HL-60 (cell line): ENCODE measurements at regions not wholly inside any gene's neighbourhood (a gene's known extent, or its start where the extent isn't known, plus 50 kb on each side); places are given as distances from the start of the nearest gene placed in this dataset.

Experiments
- DNase-seq, 2 experiments: peaks; one replicate each; pipeline ENCODE4 v3.0.0-alpha.2; 2010 to 2020; ENCODE audit warnings: low read depth in 1 of 2, low spot score in 1 of 2
- H3K27ac ChIP-seq: fragments of 250-450 bp; sonication (Bioruptor Pico); replicated peaks from 2 replicates; pipeline ENCODE4 v1.5.1; 2020; ENCODE audit warnings: mild to moderate bottlenecking, moderate library complexity
- H3K27me3 ChIP-seq: fragments of 250-450 bp; sonication (Bioruptor Pico); 2 replicates; pipeline ENCODE4 v1.5.1; 2021; ENCODE audit warnings: mild to moderate bottlenecking, moderate library complexity; ENCODE audit not compliant: insufficient read depth, poor library complexity, severe bottlenecking
- H3K4me3 ChIP-seq: replicated peaks from 2 replicates; pipeline ENCODE4 v1.5.1; 2011; ENCODE audit warnings: mild to moderate bottlenecking, control low read depth, low read length; ENCODE audit not compliant: insufficient read depth
- CTCF ChIP-seq: IDR thresholded peaks from one replicate; pipeline ENCODE4 v1.5.1; 2011; ENCODE audit warnings: low read length, control low read depth, inconsistent platforms; ENCODE audit not compliant: insufficient read depth
- GABPA ChIP-seq: IDR thresholded peaks from 2 replicates; pipeline ENCODE4 v1.6.1; 2012; ENCODE audit warnings: low read depth
- POLR2AphosphoS5 ChIP-seq: IDR thresholded peaks from 2 replicates; pipeline ENCODE4 v1.6.1; 2012; ENCODE audit warnings: low read depth
- REST ChIP-seq: IDR thresholded peaks from 2 replicates; pipeline ENCODE4 v1.6.1; 2012; ENCODE audit warnings: low read depth; ENCODE audit not compliant: insufficient replicate concordance
- SPI1 ChIP-seq: IDR thresholded peaks from 2 replicates; pipeline ENCODE4 v1.6.1; 2012; ENCODE audit warnings: low read depth, mild to moderate bottlenecking, borderline replicate concordance

- TF ChIP-seq GABPA, result no peak
- no peak for TF ChIP-seq SPI1
- no peak for TF ChIP-seq CTCF
- TF ChIP-seq POLR2AphosphoS5, result no peak
- no peak for TF ChIP-seq REST
- no peak overlapping the region for H3K27ac ChIP-seq
These were observed 89.7 kb downstream of the FOXF2 start for GRCh38 chr6:1479095-1479494.

GRCh38 chr6:1479601-1480221, 90.3 kb downstream of the FOXF2 start:
- H3K27ac ChIP-seq, result no peak overlapping the region
- H3K4me3 ChIP-seq, result no peak overlapping the region
- DNase-seq, result no peak
- peaks cover 2% of the 10 kb centered on the region for H3K27me3 ChIP-seq
- TF ChIP-seq CTCF (no peak), POLR2AphosphoS5 (no peak), GABPA (no peak), SPI1 (no peak), REST (no peak)

More at GRCh38 chr6:1479095-1479494, 89.7 kb downstream of the FOXF2 start:
- Histone ChIP-seq H3K27me3 (peaks cover 2% of the 10 kb centered on the region), H3K4me3 (no peak overlapping the region)
- DNase-seq, result no peak

GRCh38 chr6:1481286-1481685, 91.9 kb downstream of the FOXF2 start:
- Histone ChIP-seq H3K27ac (no peak overlapping the region), H3K27me3 (peaks cover 2% of the 10 kb centered on the region), H3K4me3 (no peak overlapping the region)
- TF ChIP-seq GABPA (no peak), SPI1 (no peak), CTCF (no peak), POLR2AphosphoS5 (no peak), REST (no peak)
- no peak for DNase-seq
